Right atrium auricular region (tissue), 2 donors: ENCODE measurements at regions not wholly inside any gene's neighbourhood (a gene's known extent, or its start where the extent isn't known, plus 50 kb on each side); places are given as distances from the start of the nearest gene placed in this dataset.
A peak's percentile ranks its signal among the peaks of the same experiment; 100 is the strongest.

ENCODE experiments used
- DNase-seq: peaks from one replicate; pipeline ENCODE4 v3.0.0-alpha.2; 2019; ENCODE audit warnings: low spot score
- H3K27ac ChIP-seq, 2 donors: fragments of 200-600 bp; sonication (generic); 1 replicate in 1 of 2; 2 replicates in 1 of 2; pipeline ENCODE4 v1.5.1; 2016 to 2019
- H3K27me3 ChIP-seq, 2 donors: fragments of 200-600 bp; sonication (generic); one replicate each; pipeline versions ENCODE4 v1.5.1 to v1.6.0; 2017 to 2019
- H3K36me3 ChIP-seq: fragments of 200-600 bp; sonication (generic); one replicate; pipeline ENCODE4 v1.5.1; 2016
- H3K4me1 ChIP-seq, 2 donors: fragments of 200-600 bp; sonication (generic); one replicate each; pipeline versions ENCODE4 v1.5.1 to v1.6.0; 2017 to 2019
- H3K4me3 ChIP-seq, 2 donors: fragments of 200-600 bp; sonication (generic); 1 replicate in 1 of 2; 2 replicates in 1 of 2; pipeline ENCODE4 v1.5.1; 2017 to 2019; ENCODE audit warnings: mild to moderate bottlenecking in 1 of 2, moderate library complexity in 1 of 2
- H3K9me3 ChIP-seq, 2 donors: fragments of 200-600 bp; sonication (generic); one replicate each; pipeline ENCODE4 v1.5.1; 2019
- TF ChIP-seq, protein P1 (sequence below), 2 donors: fragments of 200-600 bp; sonication (generic); IDR thresholded peaks; one replicate each; pipeline ENCODE4 v1.5.1; 2019; ENCODE audit warnings: antibody characterized with exemption in 2 of 2

DNA sequence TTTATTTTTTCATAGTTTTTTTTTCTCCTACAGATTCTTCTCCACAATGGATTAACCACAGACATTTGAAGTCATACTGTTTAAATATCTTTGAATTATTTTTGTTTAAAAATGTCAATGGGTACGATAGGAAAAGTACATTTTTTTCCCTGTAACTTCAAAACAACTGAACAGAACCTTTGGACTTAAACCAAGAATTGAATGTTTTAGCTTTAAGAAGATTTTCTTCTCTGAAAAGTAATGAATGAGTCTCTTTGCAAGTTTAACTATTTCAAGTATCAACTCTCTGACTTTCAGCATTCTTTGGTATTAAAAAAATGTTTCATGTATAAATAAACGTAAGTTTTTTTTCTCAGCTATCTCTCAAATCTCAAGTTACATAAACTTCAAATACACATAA lies 364.3 kb downstream of the FBXO8 start:
- H3K27ac ChIP-seq, result no peak overlapping the region
- TF ChIP-seq, protein P1, sequence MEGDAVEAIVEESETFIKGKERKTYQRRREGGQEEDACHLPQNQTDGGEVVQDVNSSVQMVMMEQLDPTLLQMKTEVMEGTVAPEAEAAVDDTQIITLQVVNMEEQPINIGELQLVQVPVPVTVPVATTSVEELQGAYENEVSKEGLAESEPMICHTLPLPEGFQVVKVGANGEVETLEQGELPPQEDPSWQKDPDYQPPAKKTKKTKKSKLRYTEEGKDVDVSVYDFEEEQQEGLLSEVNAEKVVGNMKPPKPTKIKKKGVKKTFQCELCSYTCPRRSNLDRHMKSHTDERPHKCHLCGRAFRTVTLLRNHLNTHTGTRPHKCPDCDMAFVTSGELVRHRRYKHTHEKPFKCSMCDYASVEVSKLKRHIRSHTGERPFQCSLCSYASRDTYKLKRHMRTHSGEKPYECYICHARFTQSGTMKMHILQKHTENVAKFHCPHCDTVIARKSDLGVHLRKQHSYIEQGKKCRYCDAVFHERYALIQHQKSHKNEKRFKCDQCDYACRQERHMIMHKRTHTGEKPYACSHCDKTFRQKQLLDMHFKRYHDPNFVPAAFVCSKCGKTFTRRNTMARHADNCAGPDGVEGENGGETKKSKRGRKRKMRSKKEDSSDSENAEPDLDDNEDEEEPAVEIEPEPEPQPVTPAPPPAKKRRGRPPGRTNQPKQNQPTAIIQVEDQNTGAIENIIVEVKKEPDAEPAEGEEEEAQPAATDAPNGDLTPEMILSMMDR (IDR thresholded peaks at IDR 0.05), result no peak
- no peak for DNase-seq
- no peak overlapping the region for H3K4me3 ChIP-seq
- H3K27me3 ChIP-seq, result no peaks in the 10 kb centered on the region
- no peaks in the 10 kb centered on the region for H3K36me3 ChIP-seq
- H3K4me1 ChIP-seq, result no peaks in the 10 kb centered on the region
- no peaks in the 10 kb centered on the region for H3K9me3 ChIP-seq

DNA sequence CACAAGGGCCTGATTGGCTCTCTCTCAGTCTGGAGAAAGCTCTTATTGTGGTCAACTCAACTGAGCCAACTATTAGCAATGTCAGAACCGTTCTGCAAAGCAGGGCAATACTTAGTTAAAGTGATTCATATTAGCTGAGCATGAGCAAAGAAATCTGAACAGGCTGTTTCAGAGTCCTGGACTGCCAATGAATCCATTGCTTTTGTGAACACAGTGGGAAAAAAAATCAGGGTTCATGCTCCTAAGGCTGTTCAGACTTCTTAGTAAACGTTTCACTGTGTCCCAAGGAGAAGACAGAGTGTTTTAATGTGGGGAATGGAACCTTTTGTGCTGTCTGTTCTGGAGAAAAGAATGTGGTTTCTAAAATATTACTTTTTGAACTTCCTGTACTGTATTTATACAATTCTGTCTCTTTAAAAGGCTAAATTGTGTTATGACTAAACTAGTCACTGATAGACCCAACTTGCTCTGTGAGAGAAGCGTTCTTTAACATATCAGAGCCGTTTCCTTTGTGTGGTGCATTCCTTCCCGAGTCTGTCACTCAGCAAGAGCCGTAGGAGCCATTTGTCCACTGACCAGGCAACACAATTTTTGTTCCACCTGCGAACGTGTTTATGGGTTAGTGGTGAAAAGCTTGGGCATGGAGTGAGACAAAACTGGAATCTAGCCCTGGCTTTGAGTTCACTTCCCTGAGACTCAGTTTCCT lies 366.1 kb downstream of the FBXO8 start:
- no peaks in the 10 kb centered on the region for H3K27me3 ChIP-seq
- TF ChIP-seq, protein P1 (IDR thresholded peaks at IDR 0.05), result no peak
- DNase-seq, result no peak
- peak overlapping the region; percentile 26 to 71 for H3K27ac ChIP-seq
- no peaks in the 10 kb centered on the region for H3K4me1 ChIP-seq
- no peak overlapping the region for H3K4me3 ChIP-seq
- H3K36me3 ChIP-seq, result no peaks in the 10 kb centered on the region
- no peaks in the 10 kb centered on the region for H3K9me3 ChIP-seq

DNA sequence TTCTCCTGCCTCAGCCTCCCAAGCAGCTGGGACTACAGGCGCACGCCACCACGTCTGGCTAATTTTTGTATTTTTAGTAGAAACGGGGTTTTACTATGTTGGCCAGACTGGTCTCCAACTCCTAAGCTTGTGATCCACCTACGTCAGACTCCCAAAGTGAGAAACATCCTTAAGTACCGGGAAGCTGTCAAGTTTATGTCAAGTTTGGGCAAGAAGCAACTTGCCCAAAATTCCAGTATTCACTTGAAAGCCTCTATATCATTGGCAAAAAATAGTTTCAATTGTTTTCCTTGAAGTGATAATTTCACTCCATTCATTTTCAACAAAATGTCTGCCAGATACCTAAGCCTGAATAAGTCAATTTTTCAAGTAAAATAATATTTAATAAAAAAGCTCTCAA lies 370.0 kb downstream of the FBXO8 start:
- H3K27me3 ChIP-seq, result no peaks in the 10 kb centered on the region
- no peaks in the 10 kb centered on the region for H3K36me3 ChIP-seq
- no peak overlapping the region for H3K4me3 ChIP-seq
- H3K27ac ChIP-seq, result no peak overlapping the region
- no peak for DNase-seq
- TF ChIP-seq, protein P1 (IDR thresholded peaks at IDR 0.05), result no peak
- no peaks in the 10 kb centered on the region for H3K4me1 ChIP-seq
- H3K9me3 ChIP-seq, result no peaks in the 10 kb centered on the region

DNA sequence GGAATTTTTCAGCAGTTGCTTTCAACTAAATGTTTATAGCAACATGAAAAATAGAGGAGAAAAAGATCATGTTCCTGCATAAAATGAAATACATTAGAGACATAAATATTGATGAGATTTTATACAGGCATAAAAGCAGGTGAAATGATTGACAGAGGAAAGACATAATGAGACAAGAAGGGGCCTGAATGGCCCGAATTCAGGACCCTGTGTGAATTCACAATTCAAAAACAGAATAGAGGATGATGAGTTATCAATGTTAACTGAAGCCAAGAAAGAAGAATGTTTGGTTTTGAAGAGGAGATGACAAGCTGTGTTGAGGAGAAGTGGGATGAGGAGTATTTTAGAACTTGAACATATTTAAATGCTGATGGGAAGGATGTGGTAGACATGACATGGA lies 371.1 kb downstream of the FBXO8 start:
- Histone ChIP-seq H3K36me3 (no peaks in the 10 kb centered on the region), H3K27me3 (no peaks in the 10 kb centered on the region), H3K27ac (no peak overlapping the region), H3K4me1 (no peaks in the 10 kb centered on the region), H3K9me3 (no peaks in the 10 kb centered on the region), H3K4me3 (no peak overlapping the region)
- TF ChIP-seq, protein P1 (IDR thresholded peaks at IDR 0.05), result no peak
- DNase-seq, result no peak

DNA sequence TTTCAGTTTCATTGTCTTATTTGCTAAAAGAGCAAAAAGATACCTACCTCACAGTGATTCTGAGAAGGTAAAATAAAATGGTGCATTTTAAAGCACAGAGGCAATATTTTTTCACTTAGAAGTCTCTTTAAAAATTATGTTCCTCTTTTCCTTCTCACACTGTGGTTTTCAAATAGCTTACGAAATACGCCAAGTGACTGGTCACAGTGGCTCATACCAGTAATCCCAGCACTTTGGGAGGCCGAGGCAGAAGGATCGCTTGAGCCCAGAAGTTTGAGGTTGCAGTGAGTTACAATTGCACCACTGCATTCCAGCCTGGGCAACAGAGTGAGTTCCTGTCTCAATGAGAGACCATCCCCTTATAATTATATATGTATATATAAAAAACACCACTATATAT lies 372.6 kb downstream of the FBXO8 start:
- H3K27ac ChIP-seq, result no peak overlapping the region
- no peaks in the 10 kb centered on the region for H3K4me1 ChIP-seq
- H3K4me3 ChIP-seq, result no peak overlapping the region
- H3K36me3 ChIP-seq, result no peaks in the 10 kb centered on the region
- H3K9me3 ChIP-seq, result no peaks in the 10 kb centered on the region
- no peaks in the 10 kb centered on the region for H3K27me3 ChIP-seq
- no peak for DNase-seq
- TF ChIP-seq, protein P1 (IDR thresholded peaks at IDR 0.05), result no peak

DNA sequence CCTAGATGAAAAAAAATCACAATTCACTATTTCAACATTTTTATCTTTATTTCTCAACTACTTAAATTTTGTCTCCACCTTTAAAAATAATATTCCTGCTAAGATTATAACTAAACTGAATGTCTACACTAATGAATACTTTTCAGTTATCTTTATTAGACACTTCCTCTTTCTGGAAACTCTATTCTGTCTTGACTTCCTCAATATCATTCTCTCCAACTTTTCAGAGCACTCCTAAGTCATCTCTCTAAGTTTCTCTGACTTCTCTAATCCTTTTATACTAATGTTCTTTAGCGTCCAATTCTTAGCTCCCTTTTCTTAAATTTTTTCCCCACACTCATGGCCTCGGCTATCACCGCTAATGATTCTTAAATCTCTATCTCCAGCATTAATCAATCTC lies 374.2 kb downstream of the FBXO8 start:
- Histone ChIP-seq H3K27me3 (no peaks in the 10 kb centered on the region), H3K4me1 (no peaks in the 10 kb centered on the region), H3K4me3 (no peak overlapping the region), H3K9me3 (no peaks in the 10 kb centered on the region), H3K27ac (no peak overlapping the region), H3K36me3 (no peaks in the 10 kb centered on the region)
- no peak for DNase-seq
- TF ChIP-seq, protein P1 (IDR thresholded peaks at IDR 0.05), result no peak
